H1 (cell line): ENCODE measurements at regions not wholly inside any gene's neighbourhood (a gene's known extent, or its start where the extent isn't known, plus 50 kb on each side); places are given as distances from the start of the nearest gene placed in this dataset.

Experiments used
- CHD7 ChIP-seq: fragments of 300-600 bp; sonication (generic); IDR thresholded peaks from 2 replicates; pipeline ENCODE4 v1.7.1; 2012; ENCODE audit warnings: low read length, moderate library complexity, mild to moderate bottlenecking, inconsistent platforms; ENCODE audit not compliant: insufficient replicate concordance
- CTBP2 ChIP-seq: IDR thresholded peaks from 2 replicates; pipeline ENCODE4 v1.7.0; 2011; ENCODE audit warnings: borderline replicate concordance, mild to moderate bottlenecking, moderate library complexity, mixed read lengths, low read length; ENCODE audit not compliant: insufficient read depth, insufficient read length
- KDM1A ChIP-seq: fragments of 200-600, 300-600 bp; sonication (generic); IDR thresholded peaks from 2 replicates; pipeline ENCODE4 v1.7.1; 2016; ENCODE audit warnings: mild to moderate bottlenecking, low read length, borderline replicate concordance
- SIX5 ChIP-seq: IDR thresholded peaks from 2 replicates; pipeline ENCODE4 v1.6.1; 2011; ENCODE audit warnings: mild to moderate bottlenecking, low read depth, low read length
- TCF12 ChIP-seq: IDR thresholded peaks from 2 replicates; pipeline ENCODE4 v1.6.1; 2011; ENCODE audit warnings: low read depth, mild to moderate bottlenecking, low read length
- YY1 ChIP-seq: IDR thresholded peaks from 2 replicates; pipeline ENCODE4 v1.6.1; 2011; ENCODE audit warnings: low read depth, mild to moderate bottlenecking, low read length

- TF ChIP-seq CHD7 (no peak), CTBP2 (no peak), KDM1A (no peak), SIX5 (no peak), YY1 (no peak), TCF12 (no peak)
- TF ChIP-seq, all 59 proteins: peak for 0
Observed at GRCh38 chr5:92484484-92484883, 1096.5 kb downstream of the NR2F1-AS1 start (continued).
